ENCODE measurements at regions not wholly inside any gene's neighbourhood (a gene's known extent, or its start where the extent isn't known, plus 50 kb on each side); places are given as distances from the start of the nearest gene placed in this dataset.

- no peak for DNase-seq (ENCODE audit: low read depth)
Measured at GRCh38 chr2:128983094-128983493, 664.4 kb upstream of the HS6ST1 start.

GRCh38 chr2:128984081-128984480, 665.4 kb upstream of the HS6ST1 start:
- no peak for DNase-seq (ENCODE audit: low read depth)

GRCh38 chr2:128984855-128985254, 666.2 kb upstream of the HS6ST1 start:
- DNase-seq (ENCODE audit: low read depth): no peak

GRCh38 chr2:128986026-128986715, 667.5 kb upstream of the HS6ST1 start:
- DNase-seq (ENCODE audit: low read depth): no peak

GRCh38 chr2:128986867-128987268, 668.2 kb upstream of the HS6ST1 start:
- no peak for DNase-seq (ENCODE audit: low read depth)

- no peak for DNase-seq (ENCODE audit: low read depth)
Measured at GRCh38 chr2:128988326-128988725, 669.7 kb upstream of the HS6ST1 start.

- no peak for DNase-seq (ENCODE audit: low read depth)
Measured at GRCh38 chr2:128988967-128989366, 670.3 kb upstream of the HS6ST1 start.

GRCh38 chr2:128995086-128995485, 676.4 kb upstream of the HS6ST1 start:
- no peak for DNase-seq (ENCODE audit: low read depth)

GRCh38 chr2:128996078-128996477, 677.4 kb upstream of the HS6ST1 start:
- DNase-seq (ENCODE audit: low read depth): no peak

- DNase-seq (ENCODE audit: low read depth): no peak
Measured at GRCh38 chr2:128997166-128997866, 678.6 kb upstream of the HS6ST1 start.

- DNase-seq (ENCODE audit: low read depth): no peak
Measured at GRCh38 chr2:129001926-129002325, 683.3 kb upstream of the HS6ST1 start.

- no peak for DNase-seq (ENCODE audit: low read depth)
Measured at GRCh38 chr2:129002751-129003150, 684.1 kb upstream of the HS6ST1 start.

GRCh38 chr2:129004485-129004884, 685.8 kb upstream of the HS6ST1 start:
- DNase-seq (ENCODE audit: low read depth): no peak

GRCh38 chr2:129004940-129005490, 686.3 kb upstream of the HS6ST1 start:
- DNase-seq (ENCODE audit: low read depth): no peak

- no peak for DNase-seq (ENCODE audit: low read depth)
Measured at GRCh38 chr2:129006135-129006886, 687.6 kb upstream of the HS6ST1 start.

GRCh38 chr2:129006901-129007300, 688.2 kb upstream of the HS6ST1 start:
- no peak for DNase-seq (ENCODE audit: low read depth)

GRCh38 chr2:129008055-129008880, 689.6 kb upstream of the HS6ST1 start:
- DNase-seq (ENCODE audit: low read depth): no peak

GRCh38 chr2:129008881-129009554, 690.4 kb upstream of the HS6ST1 start:
- no peak for DNase-seq (ENCODE audit: low read depth)

- no peak for DNase-seq (ENCODE audit: low read depth)
Measured at GRCh38 chr2:129009555-129010146, 691.0 kb upstream of the HS6ST1 start.

- no peak for DNase-seq (ENCODE audit: low read depth)
Measured at GRCh38 chr2:129010262-129010661, 691.6 kb upstream of the HS6ST1 start.
